ENCODE measurements at regions not wholly inside any gene's neighbourhood (a gene's known extent, or its start where the extent isn't known, plus 50 kb on each side); places are given as distances from the start of the nearest gene placed in this dataset.

- Mint-ChIP-seq H3K4me3 (no peak overlapping the region), H3K27ac (no peak overlapping the region), H3K27me3 (peaks cover 4% of the 10 kb centered on the region), H3K4me1 (no peaks in the 10 kb centered on the region), H3K9me3 (peaks cover 0 to 4% of the 10 kb centered on the region in 2 donors)
- DNase-seq (no peak), ATAC-seq (peak; percentile 31)
These were observed 267.1 kb downstream of the CBLN1 start for GRCh38 chr16:49014277-49015224.

DNA sequence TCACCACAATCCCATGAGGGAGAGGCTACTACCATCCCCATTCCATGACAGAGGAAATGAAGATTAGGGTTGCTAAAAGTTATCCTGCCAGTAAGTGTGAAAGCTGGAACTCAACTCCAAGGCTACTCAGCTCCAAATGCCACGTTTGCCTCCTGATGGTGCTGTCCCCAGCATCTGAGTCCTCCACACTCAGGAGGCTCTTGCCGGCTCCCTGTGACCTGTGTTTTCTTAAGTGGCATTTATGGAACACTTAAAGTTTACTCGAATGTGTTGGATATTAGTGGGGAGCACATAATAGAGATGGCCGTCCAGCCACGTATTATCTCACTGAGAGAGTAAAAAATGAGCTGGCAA lies 267.9 kb downstream of the CBLN1 start:
- H3K4me1 Mint-ChIP-seq, result no peaks in the 10 kb centered on the region
- H3K9me3 Mint-ChIP-seq, result peaks cover 0 to 4% of the 10 kb centered on the region in 2 donors
- no peak overlapping the region for H3K27ac Mint-ChIP-seq
- ATAC-seq (no peak), DNase-seq (no peak)
- H3K27me3 Mint-ChIP-seq, result no peaks in the 10 kb centered on the region
- no peak overlapping the region for H3K4me3 Mint-ChIP-seq

- Mint-ChIP-seq H3K9me3 (peaks cover 0 to 4% of the 10 kb centered on the region in 2 donors), H3K4me3 (no peak overlapping the region), H3K27me3 (no peaks in the 10 kb centered on the region), H3K4me1 (no peaks in the 10 kb centered on the region), H3K27ac (no peak overlapping the region)
- no peak for ATAC-seq
- no peak for DNase-seq
These were observed 268.5 kb downstream of the CBLN1 start for GRCh38 chr16:49012961-49013726.

DNA sequence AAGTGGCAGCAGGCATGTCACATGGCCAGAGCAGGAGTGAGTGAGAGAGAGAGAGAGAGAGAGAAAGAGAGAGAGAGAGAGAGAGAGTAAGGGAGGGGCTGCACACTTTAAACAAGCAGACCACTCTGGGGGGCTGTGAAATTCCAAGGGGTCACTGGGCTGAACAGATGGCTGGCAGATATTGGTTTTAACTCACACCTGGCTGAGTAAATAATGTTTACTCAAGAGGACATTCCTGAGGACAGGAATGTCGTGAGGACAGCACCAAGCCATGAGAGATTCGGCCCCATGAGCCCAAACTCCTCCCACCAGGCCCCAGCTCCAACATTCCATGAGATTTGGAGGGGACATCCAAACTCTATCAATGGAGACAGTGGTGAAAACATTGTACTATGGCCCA lies 269.7 kb downstream of the CBLN1 start:
- DNase-seq (no peak), ATAC-seq (no peak)
- Mint-ChIP-seq H3K27me3 (no peaks in the 10 kb centered on the region), H3K4me1 (no peaks in the 10 kb centered on the region), H3K4me3 (no peak overlapping the region), H3K9me3 (peaks cover 0 to 4% of the 10 kb centered on the region in 2 donors), H3K27ac (peak overlapping the region in 1 of 2 donors; percentile 85)

- no peak overlapping the region for H3K4me3 Mint-ChIP-seq
- no peaks in the 10 kb centered on the region for H3K27me3 Mint-ChIP-seq
- DNase-seq, result no peak
- H3K9me3 Mint-ChIP-seq, result peaks cover 4 to 5% of the 10 kb centered on the region in 2 donors
- no peaks in the 10 kb centered on the region for H3K4me1 Mint-ChIP-seq
- no peak overlapping the region for H3K27ac Mint-ChIP-seq
- ATAC-seq, result no peak
These were observed 270.8 kb downstream of the CBLN1 start for GRCh38 chr16:49010879-49011278.

DNA sequence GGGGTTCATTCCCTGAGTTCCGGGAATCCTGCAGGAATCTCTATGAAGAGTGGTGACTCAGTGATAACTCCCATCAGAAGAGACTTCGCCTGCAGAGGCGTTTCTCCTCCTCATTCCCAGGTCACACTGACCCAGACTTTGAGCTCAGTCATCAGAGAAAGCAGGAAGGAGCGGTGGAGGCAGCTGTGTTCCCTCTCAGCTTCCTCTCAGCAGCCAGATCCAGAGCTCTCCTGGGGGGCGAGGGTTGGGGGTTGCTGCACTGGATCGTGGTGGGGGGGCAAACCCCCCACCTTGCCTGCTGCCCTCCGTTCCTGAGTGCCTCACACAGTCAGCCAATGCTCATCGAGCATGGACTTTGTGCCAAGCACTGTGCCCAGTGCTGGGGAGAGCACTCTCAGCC lies 271.2 kb downstream of the CBLN1 start:
- no peak for DNase-seq
- H3K4me1 Mint-ChIP-seq, result no peaks in the 10 kb centered on the region
- H3K27me3 Mint-ChIP-seq, result peaks cover under 1% of the 10 kb centered on the region
- no peak overlapping the region for H3K27ac Mint-ChIP-seq
- ATAC-seq, result no peak
- no peak overlapping the region for H3K4me3 Mint-ChIP-seq
- peaks cover 4 to 7% of the 10 kb centered on the region in 2 donors for H3K9me3 Mint-ChIP-seq

DNA sequence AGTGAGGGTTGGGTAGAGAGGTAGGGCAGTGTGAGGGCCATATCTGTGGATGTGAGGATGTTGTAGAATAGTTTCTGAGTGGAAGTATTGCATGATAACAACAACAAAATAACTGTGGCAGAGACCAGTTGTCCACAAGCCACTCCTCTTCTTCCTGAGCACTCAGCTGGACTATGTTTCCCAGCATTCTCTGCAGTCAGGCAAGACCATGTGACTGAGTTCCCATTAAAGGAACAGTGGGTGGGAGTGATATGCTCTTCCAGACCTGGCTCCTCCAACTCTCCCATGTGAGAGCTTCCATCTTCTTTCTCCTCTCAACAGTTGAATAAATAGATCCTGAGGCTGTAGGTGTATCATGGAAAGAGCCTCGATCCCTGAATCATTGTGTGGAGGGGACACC lies 272.4 kb downstream of the CBLN1 start:
- DNase-seq (no peak), ATAC-seq (no peak)
- peaks cover 4 to 7% of the 10 kb centered on the region in 2 donors for H3K9me3 Mint-ChIP-seq
- H3K27me3 Mint-ChIP-seq, result peaks cover 8% of the 10 kb centered on the region
- no peaks in the 10 kb centered on the region for H3K4me1 Mint-ChIP-seq
- H3K27ac Mint-ChIP-seq, result no peak overlapping the region
- no peak overlapping the region for H3K4me3 Mint-ChIP-seq

DNA sequence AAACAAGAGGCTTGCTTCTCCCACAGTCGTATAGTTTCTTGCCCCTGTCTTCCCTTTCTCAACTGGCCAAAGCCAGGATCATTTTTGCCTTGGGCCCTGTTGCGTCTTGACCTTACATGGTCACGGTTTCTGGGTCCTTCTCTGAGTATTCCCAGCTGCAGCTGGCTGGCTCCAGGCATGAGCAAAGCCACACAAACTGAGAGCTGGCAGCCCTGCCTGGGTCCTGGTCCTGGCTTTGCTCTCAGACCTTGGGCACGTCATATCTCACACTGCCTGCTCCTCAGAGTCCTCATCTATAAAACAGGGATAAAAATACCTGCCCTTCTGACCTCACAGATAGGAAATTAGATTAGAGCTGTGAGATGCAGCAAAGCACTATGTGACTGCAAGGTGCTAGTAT lies 277.6 kb downstream of the CBLN1 start:
- ATAC-seq, result no peak
- H3K27me3 Mint-ChIP-seq, result peaks cover 21% of the 10 kb centered on the region
- H3K9me3 Mint-ChIP-seq, result peaks cover 0 to 7% of the 10 kb centered on the region in 2 donors

DNA sequence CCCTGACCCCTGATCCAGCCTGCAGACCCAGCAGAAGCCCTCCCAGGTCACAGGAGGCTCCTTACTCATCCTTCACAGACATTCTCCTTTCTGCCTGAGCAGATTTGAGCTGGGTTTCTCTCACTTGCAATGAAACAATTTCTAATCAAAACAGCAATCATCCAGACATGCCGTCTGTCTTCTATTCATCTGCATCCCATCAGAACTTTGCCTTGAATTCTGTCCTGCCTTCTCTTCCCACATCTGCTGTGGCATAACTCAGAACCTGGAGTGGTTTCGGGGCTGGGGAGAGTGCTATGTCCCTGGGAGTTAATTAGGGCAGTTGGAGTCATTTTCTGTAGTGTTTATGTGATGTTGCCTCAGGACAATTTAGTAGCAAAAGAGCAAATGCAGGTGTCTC lies 278.6 kb downstream of the CBLN1 start:
- H3K27ac Mint-ChIP-seq, result no peak overlapping the region
- DNase-seq (no peak), ATAC-seq (no peak)
- no peaks in the 10 kb centered on the region for H3K4me1 Mint-ChIP-seq
- no peak overlapping the region for H3K4me3 Mint-ChIP-seq
- H3K27me3 Mint-ChIP-seq, result peaks cover 21% of the 10 kb centered on the region
- H3K9me3 Mint-ChIP-seq, result peaks cover 1 to 7% of the 10 kb centered on the region in 2 donors

More for the DNA sequence above, 277.6 kb downstream of the CBLN1 start:
- H3K4me1 Mint-ChIP-seq, result no peaks in the 10 kb centered on the region
- DNase-seq, result no peak
- H3K27ac Mint-ChIP-seq, result no peak overlapping the region
- H3K4me3 Mint-ChIP-seq, result no peak overlapping the region

GRCh38 chr16:49000594-49000993 lies 281.0 kb downstream of the CBLN1 start:
- Mint-ChIP-seq H3K27ac (no peak overlapping the region), H3K4me1 (no peaks in the 10 kb centered on the region), H3K4me3 (no peak overlapping the region), H3K27me3 (peaks cover 21% of the 10 kb centered on the region), H3K9me3 (peaks cover 0 to 6% of the 10 kb centered on the region in 2 donors)
- ATAC-seq (no peak), DNase-seq (no peak)

DNA sequence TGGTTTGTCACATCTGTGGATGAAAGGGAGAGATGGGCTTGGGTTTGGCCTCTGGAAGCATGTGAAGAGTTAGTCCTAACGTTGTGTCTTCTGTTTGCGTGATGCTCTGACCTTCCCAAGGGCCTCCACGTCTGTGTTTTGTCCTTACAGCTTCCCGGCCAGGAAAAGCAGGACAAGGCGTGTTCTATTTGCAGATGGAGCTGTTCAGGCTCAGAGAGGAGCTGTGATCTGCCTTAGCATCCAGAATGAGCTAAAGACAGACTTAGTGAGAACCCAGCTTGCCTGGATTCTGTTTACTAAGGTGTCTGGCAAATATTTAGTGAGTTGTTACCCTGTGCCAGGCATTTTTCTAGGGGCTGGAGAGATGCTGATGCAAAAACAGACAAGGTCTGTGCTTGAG lies 282.1 kb downstream of the CBLN1 start:
- H3K27ac Mint-ChIP-seq, result no peak overlapping the region
- DNase-seq (no peak), ATAC-seq (no peak)
- peaks cover 3 to 6% of the 10 kb centered on the region in 2 donors for H3K9me3 Mint-ChIP-seq
- H3K4me3 Mint-ChIP-seq, result no peak overlapping the region
- no peaks in the 10 kb centered on the region for H3K4me1 Mint-ChIP-seq
- peaks cover 13% of the 10 kb centered on the region for H3K27me3 Mint-ChIP-seq

DNA sequence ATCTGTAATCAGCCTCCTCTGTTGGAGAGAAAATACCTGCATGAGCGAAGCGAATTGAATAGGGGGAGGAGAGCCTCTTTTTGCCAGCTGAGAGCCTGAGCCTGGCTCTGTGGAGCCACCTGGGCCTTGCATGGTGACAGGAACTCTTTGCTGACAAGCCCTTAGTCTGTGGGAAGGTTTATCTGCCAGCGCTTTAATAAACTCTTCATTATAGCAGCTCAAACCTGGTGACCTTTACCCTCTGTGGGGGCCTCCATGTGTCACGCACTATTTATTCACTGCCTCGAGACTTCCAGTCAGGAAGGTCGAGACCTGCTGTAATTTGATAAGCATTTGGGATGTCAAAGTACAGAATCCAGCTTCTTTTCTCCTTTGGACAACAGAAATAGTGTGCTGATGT lies 282.6 kb downstream of the CBLN1 start:
- no peak overlapping the region for H3K4me3 Mint-ChIP-seq
- H3K27ac Mint-ChIP-seq, result no peak overlapping the region
- no peak for DNase-seq
- ATAC-seq, result no peak
- no peaks in the 10 kb centered on the region for H3K4me1 Mint-ChIP-seq
- peaks cover 13% of the 10 kb centered on the region for H3K27me3 Mint-ChIP-seq
- H3K9me3 Mint-ChIP-seq, result peaks cover 6% of the 10 kb centered on the region in 2 donors

GRCh38 chr16:48997946-48998345 lies 283.7 kb downstream of the CBLN1 start:
- no peaks in the 10 kb centered on the region for H3K4me1 Mint-ChIP-seq
- H3K4me3 Mint-ChIP-seq, result no peak overlapping the region
- no peak for DNase-seq
- H3K27ac Mint-ChIP-seq, result no peak overlapping the region
- no peak for ATAC-seq
- H3K27me3 Mint-ChIP-seq, result peaks cover 13% of the 10 kb centered on the region
- H3K9me3 Mint-ChIP-seq, result peaks cover 6 to 11% of the 10 kb centered on the region in 2 donors

DNA sequence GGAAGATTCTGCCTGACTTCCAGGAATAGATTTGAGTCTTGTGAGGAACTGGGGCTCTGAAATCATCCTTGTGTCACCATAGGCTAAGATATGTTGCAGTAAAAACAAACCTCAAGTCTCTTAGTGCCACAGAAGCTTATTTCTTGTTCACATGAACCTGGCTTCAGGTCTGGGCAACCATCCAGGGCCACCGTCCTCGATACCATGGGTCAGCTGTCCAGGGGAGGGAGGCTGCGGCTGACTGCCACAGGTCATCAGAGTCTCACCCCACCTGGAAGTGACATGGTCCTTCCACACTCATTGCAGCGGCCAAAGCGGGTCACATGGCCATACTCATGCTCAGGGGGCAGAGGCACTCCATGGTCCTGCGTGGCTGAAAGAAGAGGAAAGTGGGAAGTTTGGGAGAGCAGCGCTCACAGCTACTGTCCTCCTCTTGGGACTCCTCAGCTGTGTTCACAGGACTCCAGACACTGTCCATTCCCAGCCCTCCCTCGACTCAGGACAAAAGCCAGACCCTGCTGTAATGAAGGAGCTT lies 284.5 kb downstream of the CBLN1 start:
- Mint-ChIP-seq H3K4me1 (no peaks in the 10 kb centered on the region), H3K27me3 (peaks cover 13% of the 10 kb centered on the region), H3K9me3 (peaks cover 6 to 11% of the 10 kb centered on the region in 2 donors), H3K27ac (no peak overlapping the region), H3K4me3 (no peak overlapping the region)
- ATAC-seq (no peak), DNase-seq (no peak)

- peak overlapping the region in 1 of 2 donors; percentile 13 for H3K27ac Mint-ChIP-seq
- H3K4me1 Mint-ChIP-seq, result no peaks in the 10 kb centered on the region
- DNase-seq, result no peak
- no peak overlapping the region for H3K4me3 Mint-ChIP-seq
- H3K27me3 Mint-ChIP-seq, result no peaks in the 10 kb centered on the region
- peaks cover 3 to 5% of the 10 kb centered on the region in 2 donors for H3K9me3 Mint-ChIP-seq
- ATAC-seq, result no peak
These were observed 303.1 kb downstream of the CBLN1 start for GRCh38 chr16:48978501-48978900.

DNA sequence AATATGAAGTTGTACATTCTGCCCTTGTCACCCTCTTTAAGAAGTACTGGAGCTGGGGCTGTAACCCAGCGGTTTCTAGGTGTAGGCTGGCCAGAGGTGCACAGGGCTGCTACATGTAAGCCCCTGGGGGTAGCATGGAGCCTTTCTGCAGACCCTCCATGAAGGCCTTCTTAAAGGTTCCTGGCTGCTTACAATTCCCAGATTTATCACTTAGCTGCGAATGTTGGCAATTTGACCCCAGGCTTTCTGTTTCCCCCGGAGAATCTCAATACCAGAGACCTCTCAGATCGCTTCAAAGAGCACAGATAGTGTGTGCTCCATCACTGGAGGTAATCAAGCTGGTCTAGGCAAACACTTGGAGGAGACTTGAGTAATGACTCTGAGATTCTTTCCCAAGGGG lies 309.4 kb downstream of the CBLN1 start:
- Mint-ChIP-seq H3K27ac (no peak overlapping the region), H3K9me3 (peaks cover 0 to 7% of the 10 kb centered on the region in 2 donors), H3K4me3 (no peak overlapping the region), H3K27me3 (no peaks in the 10 kb centered on the region), H3K4me1 (no peaks in the 10 kb centered on the region)
- ATAC-seq, result no peak
- no peak for DNase-seq
